ENCODE measurements at regions not wholly inside any gene's neighbourhood (a gene's known extent, or its start where the extent isn't known, plus 50 kb on each side); places are given as distances from the start of the nearest gene placed in this dataset.
"Not testable (repeated sequence)": the region's sequence is repeated elsewhere in the genome, so short reads cannot be mapped to it uniquely, and the experiment has no call there.

DNA sequence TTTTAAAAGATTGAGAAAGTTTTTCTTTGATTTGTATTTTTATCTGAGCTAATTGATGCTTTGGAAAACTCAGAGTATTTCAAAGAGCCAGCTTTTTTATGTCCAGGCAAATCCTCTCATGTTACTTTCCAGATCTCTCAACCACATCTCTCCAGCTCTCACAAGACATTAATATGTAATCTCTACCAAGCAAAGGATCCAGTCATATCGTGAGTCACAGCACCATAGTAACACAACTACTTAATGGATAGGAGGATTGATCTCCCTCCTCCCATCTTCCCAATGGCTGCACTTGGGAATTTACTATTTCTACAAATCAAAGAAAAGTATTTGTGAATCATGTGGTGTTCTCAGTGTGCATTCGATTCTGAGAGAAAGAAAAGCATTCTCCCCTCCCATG, 63.3 kb downstream of the POU4F1 start:
- DNase-seq (ENCODE audit: low read depth in 3 of 3, low spot score in 2 of 3): no peak

DNA sequence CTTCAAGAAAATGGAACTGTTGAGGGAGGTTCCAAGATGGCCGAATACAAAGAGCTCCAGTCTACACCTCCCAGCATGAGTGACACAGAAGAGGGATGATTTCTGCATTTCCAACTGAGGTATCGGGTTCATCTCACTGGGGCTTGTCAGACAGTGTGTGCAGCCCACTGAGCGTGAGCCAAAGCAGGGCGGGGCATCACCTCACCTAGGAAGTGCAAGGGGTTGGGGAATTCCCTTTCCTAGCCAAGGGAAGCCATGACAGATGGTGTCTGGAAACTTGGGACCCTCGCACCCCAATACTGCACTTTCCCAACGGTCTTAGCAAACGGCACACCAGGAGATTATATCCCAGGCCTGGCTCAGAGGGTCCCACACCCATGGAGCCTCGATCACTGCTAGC, 77.3 kb downstream of the POU4F1 start:
- DNase-seq (ENCODE audit: low read depth in 3 of 3, low spot score in 2 of 3): not testable (repeated sequence)

DNA sequence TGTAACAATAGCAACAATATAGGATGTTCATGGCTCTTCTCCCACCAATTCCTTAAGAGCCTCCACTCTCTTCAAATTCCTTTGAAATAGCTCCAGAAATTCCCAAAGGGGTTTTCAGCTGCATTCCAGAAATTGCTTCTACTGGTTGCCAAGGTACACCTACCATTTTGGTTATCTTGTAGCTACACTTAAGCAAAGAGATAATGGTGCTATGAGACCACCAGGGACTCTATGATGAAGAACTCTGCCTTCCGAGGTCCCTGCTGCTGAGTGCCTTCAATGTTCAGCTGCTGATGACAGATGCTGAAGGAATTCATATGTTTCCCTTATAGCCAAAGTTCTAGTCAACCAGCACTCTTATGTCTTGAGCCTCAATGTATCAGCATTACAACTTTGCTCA, 78.4 kb downstream of the POU4F1 start:
- no peak for DNase-seq (ENCODE audit: low read depth in 3 of 3, low spot score in 2 of 3)

DNA sequence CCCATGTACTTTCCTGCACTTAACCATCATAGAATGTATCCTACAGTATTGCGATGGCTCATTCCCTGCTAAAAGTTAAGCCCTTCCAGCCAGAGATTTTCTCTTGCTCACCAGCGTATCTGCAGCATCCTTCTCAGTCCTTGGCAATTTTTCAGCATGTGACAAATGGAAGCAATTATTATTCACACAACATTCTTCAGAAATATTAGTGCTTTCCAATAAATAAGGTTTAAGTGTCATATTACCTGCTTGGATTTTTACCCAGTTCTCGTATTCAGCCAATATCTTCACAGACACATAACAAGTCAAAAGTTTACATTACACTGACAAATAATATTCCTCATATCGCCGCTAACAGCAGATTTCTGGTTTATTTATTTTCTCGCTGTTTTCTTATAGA, 82.3 kb downstream of the POU4F1 start:
- no peak for DNase-seq (ENCODE audit: low read depth in 3 of 3, low spot score in 2 of 3)

DNA sequence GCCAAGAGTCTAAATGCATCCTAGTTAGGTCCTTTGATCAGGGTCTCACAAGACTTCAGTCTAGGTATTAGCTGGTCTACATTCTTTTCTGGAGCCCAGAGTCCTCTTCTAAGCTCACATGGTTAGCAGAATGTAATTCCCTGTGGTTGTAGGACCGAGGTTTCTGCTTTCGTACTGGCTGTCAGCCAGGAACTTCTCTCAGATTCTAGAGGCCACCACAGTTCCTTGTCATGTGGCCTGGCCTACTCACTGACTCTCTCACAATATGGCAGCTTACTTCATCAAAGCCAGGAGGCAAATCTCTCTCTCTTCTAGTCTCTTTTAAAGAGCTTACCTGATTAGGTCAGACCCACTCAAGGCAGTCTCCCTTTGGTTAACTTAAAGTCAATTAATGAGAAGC, 82.9 kb downstream of the POU4F1 start:
- DNase-seq (ENCODE audit: low read depth in 3 of 3, low spot score in 2 of 3): no peak

DNA sequence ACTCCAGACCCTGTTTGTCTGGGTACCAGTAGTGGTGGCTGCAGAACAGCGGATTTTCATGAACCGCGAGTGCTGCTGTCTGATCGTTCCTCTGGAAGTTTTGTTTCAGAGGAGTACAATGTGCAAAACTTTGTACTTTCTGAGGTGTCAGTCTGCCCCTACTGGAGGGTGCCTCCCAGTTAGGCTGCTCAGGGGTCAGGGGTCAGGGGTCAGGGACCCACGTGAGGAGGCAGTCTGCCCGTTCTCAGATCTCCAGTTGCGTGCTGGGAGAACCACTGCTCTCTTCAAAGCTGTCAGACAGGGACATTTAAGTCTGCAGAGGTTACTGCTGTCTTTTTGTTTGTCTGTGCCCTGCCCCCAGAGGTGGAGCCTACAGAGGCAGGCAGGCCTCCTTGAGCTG, 84.9 kb downstream of the POU4F1 start:
- not testable (repeated sequence) for DNase-seq (ENCODE audit: low read depth in 3 of 3, low spot score in 2 of 3)

DNA sequence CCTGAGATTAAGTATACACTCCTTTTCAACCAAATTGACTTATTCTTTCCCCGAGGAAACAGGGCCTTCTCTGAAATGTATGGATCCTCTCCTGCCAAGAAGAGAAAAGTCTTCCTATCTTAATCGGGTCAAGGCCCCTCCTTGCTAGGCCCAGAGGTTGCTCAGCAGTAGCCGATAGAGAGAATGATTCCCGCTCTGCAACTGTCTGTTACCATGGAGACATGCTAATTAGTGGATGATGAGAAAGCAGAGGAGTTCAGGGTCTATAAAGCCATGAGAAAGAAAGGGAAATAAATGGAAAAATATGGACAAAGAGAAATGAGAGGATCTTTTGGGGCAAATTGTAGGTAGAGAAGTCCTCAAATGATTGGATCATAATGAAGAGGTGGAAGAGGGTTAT, 103.5 kb downstream of the POU4F1 start:
- DNase-seq (ENCODE audit: low read depth in 3 of 3, low spot score in 2 of 3): no peak

DNA sequence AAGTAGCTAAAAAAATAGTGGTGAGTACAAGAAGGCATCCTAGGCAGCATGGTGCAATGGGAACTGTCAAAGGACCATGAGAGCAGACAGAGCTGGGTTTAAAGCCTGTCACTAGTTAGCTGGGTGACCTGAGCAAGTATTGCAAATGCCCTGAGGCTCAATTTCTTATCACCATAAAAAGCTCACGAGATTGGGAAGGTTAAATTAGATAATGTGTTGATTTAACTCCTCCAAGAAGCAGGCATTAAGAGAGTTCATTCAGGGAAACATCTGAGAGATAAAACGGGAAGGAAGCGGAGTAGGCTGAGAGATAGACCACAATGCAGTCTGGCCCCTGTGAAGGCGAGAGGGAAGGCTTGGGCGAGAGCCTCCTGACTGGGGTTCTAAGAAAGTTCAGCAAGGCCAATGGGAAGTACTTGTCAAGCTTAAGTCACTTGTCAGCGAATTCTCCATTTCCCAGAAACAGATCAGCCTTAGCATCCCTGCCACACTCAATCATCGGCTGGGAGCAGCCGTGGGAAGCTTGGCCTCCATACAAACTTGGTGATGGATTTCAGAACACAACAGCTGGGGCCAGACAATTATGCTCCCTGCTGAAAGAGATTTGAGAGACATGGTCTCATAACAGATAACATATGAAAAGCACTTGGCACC, 105.5 kb downstream of the POU4F1 start:
- no peak for DNase-seq (ENCODE audit: low read depth in 3 of 3, low spot score in 2 of 3)

DNA sequence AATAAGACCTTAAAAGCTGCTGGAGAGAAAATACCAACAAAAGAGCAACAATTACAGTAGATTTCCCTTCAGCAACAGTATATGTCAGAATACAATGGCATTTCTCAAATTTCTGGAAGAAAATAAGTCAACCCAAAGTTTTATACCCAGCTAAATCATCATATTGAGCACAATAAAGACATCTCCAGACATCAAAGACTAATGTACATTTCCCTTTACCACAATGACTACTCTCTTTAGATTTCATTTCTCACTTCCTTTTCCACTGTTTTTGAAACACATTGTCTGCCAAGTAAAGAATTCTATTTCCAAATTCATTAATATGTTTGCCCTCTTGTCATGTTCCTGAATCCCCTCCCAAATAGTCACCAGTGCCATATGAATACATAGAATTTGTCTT, 111.4 kb downstream of the POU4F1 start:
- DNase-seq (ENCODE audit: low read depth in 3 of 3, low spot score in 2 of 3): no peak

DNA sequence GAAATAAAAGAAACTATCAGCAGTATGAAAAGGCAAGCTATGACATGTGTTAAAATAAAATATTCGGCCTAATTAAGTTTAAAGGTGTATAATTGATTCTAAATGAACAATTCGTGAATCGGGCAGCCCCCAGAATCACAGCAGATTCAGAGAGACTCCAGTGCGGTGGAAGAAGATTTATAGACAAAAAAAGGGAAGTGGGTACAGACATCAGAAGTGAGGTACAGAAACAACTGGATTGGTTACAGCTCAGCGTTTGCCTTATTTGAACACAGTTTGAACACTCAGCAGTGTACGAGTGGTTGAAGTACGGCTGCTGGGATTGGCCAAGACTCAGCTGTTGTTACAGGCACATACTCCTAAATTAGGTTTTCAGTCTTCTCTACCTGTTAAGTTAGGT, 113.1 kb downstream of the POU4F1 start:
- DNase-seq (ENCODE audit: low read depth in 3 of 3, low spot score in 2 of 3): not testable (repeated sequence)

DNA sequence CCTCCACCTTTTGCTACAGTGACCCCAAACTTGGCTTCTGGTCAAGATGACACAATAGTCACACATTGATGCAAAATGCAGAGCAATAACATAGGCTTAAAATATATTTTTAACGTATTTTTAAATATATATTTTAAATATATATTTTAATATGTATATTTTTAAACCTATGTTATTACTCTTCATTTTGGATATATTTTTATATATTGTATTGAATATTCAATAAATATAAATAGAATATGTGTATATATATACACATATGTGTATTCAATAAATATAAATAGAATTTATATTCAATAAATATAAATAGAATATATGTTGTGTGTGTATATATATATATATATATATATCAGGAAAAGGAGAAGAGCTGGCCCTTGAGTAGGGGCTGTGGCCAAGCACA, 115.6 kb downstream of the POU4F1 start:
- DNase-seq (ENCODE audit: low read depth in 3 of 3, low spot score in 2 of 3): no peak

DNA sequence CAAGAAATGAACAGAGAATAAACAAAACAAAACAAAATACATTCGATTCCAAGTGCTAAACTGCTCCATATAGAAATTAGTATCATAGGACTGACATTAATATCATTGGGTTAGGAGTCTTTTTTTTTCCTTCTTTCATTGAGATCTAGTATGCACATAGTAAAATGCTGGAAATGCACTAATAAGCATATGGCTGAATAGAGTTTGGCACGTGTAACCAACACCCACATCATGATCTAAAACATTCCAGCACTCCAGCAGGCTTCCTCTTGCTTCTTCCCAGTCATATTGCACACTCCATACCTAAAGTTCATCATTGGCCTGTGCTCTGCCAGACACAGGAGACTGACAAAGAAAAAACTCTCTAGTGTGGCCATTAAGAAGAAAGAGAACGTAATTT, 117.5 kb downstream of the POU4F1 start:
- DNase-seq (ENCODE audit: low read depth in 3 of 3, low spot score in 2 of 3): no peak

DNA sequence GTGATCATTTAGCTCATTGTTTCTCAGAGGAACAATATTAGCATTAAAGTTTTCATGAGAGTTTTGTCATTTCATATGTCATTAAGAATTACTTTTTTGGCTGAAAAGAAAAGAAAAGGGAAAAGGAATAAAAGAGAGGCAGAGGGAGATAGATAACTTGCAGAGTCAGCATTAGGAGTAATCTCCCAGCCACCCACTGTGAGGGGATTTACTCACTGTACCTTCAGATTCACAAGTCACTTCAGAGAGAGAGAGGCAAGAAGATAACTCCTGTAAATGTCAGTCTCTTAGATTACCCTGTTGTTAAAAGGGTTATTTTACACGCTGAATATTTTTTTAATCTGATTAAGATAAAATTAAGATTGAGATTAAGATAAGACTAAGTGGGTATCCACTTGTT, 125.2 kb downstream of the POU4F1 start:
- no peak for DNase-seq (ENCODE audit: low read depth in 3 of 3, low spot score in 2 of 3)

DNA sequence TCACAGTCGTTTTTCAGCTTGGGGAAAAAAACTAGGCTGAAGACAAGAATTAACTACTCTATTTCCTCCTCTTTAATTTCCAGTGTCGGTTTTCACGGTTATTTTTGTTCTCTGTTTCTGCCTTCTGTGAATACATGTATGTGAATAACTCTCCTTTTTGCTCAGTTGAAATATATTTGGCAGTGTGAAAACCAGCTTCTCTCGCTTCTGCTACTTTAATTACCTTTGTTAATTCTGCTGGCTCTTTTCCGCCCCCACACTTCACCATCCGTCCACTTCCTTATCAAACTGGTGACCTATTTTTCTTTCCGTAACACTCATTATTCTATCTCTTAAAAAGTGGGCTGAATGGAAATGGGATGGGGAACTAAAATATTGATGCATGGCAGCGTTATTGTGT, 126.4 kb downstream of the POU4F1 start:
- no peak for DNase-seq (ENCODE audit: low read depth in 3 of 3, low spot score in 2 of 3)

DNA sequence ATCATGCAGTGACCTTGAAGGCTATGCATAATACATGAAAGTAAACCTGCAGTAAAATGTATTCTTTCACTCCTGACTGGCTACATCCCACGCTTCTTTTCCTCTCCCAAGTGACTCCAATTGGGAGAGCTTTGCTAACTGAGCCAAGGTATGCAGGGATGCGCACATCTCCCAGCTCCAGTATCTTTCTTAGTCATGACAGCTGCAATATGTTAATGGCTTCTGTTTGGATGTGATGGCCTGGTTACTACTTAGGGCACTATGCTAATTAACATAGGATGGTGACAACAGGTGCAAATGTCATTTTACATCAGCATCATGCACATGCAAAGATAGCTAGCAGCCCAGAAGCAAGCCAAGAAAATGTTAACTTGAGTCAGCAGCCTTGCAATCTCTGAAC, 134.7 kb downstream of the POU4F1 start:
- DNase-seq (ENCODE audit: low read depth in 3 of 3, low spot score in 2 of 3): no peak

DNA sequence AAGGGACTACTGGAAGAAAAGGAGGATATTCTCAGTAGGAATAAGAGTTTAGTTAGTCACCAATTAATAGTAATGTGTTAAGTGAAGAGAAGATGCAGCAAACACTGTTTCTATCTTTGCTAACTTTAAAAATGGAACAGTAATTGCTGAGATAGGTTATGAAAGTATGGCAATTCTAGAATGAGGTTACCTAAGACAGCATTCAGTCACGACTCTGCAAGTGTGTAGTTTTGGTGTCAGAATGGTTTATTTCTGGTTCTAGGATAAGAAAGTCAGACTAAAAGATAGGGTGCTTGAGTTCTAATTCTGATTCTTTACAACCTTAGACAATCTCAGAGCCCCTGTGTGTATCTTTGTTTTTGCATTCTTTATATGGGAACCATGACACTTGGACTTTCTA, 138.1 kb downstream of the POU4F1 start:
- DNase-seq (ENCODE audit: low read depth in 3 of 3, low spot score in 2 of 3): no peak

DNA sequence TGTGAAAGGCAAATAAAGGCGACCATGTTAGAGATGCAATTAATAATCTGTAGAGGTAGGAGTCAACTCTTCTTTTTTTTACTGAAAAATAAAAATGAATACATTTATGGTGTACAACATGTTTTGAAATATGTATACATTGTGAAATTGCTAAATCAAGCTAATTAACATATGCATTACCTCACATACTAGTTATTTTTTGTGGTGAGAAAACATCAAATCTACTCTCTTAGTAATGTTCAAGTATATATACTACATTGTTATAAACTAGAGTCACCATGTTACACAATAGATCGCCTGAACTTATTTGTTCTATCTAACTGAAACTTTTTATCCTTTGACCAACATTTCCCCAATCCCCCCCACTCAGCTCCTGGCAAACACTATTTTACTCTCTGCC, 143.2 kb downstream of the POU4F1 start:
- no peak for DNase-seq (ENCODE audit: low read depth in 3 of 3, low spot score in 2 of 3)

DNA sequence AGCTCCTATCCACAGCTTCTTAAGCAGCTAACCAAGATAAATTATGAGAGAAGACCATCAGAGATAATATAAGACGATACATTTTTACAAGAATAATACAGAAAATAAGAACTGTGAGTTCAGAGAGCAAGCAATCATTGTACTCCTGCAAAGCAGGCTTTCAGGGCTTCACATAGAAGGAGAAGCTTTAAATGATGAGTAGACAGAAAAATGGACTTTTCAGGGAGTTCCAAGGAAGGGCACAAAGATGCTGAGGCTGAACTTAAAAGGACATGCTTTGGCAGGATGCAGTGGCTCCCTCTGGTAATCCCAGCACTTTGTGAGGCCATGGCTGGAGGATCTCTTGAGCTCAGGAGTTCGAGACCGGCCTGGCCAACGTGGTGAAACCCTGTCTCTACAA, 159.5 kb downstream of the POU4F1 start:
- DNase-seq (ENCODE audit: low read depth in 3 of 3, low spot score in 2 of 3): no peak

DNA sequence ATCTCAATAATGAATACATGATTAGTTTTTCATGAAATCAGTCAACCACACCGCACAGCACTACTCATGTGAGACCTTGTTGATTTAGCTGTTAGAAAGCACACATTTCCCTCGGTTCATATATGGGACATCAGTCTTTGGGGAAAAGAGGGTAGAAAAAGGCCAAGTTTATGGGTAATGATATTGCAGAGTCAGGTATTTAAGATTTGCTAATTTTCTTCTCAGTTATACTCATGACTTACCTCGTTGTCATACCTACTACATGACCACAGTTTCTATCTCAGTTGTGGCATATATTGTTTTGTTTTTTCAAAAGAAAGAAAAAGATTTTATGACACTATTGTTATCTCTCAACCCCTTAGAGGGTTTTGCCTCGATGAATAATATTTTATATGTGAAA, 165.6 kb downstream of the POU4F1 start:
- no peak for DNase-seq (ENCODE audit: low read depth in 3 of 3, low spot score in 2 of 3)

DNA sequence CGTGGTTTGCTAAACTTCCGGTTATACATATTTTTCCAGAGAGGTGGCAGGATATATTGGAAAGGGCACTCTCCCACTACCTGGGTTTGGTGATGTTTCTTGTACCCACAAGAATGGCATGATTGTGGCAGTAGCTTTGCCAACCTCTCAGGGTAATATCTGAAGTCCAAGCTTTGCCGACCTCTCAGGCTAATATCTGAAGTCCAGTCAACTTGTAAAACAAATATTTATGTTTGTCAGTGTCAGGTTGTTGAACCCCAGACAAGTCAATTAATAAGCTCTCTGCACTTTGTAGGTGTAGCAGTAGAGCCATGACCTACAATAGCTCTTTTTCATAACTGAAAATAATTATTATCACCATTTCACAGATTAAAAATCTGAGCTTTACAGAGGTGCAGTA, 167.0 kb downstream of the POU4F1 start:
- DNase-seq (ENCODE audit: low read depth in 3 of 3, low spot score in 2 of 3): no peak

DNA sequence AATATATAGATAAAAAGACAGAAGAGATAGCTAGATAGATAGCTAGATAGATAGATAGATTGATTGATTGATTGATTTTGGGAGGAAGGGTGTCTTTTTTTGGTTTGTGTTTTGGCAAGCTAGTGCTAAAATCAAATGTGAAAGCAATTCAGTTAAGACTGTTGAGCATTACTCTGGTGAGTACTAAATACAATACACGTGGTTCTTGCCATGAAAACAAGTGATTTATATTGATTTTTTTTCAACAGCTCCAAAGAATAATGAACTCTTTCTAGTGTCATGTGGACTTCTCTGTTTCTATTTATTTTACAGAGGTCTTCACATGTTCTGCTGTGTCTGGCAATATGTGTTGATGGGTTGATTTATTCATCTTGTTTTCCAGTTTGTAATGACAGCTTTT, 172.0 kb downstream of the POU4F1 start:
- no peak for DNase-seq (ENCODE audit: low read depth in 3 of 3, low spot score in 2 of 3)

DNA sequence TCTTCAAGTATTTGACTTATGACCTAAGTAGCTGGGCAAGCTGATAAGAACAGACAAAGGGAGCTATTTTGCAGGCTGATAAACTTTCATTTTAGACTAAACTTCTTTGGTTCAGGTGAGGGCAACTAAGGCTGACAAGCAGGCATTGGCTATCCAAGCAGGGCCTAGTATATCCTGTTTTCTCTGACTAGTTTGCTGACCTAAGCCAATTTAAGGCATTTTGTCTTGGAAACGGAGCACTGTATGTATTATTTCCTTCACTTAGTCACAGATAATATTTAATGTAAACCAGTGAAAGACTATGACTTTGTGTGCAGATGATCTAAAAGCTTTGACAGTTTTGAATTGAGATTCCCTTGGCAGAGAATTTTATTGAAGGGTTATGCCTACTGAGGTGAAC, 172.5 kb downstream of the POU4F1 start:
- DNase-seq (ENCODE audit: low read depth in 3 of 3, low spot score in 2 of 3): no peak

DNA sequence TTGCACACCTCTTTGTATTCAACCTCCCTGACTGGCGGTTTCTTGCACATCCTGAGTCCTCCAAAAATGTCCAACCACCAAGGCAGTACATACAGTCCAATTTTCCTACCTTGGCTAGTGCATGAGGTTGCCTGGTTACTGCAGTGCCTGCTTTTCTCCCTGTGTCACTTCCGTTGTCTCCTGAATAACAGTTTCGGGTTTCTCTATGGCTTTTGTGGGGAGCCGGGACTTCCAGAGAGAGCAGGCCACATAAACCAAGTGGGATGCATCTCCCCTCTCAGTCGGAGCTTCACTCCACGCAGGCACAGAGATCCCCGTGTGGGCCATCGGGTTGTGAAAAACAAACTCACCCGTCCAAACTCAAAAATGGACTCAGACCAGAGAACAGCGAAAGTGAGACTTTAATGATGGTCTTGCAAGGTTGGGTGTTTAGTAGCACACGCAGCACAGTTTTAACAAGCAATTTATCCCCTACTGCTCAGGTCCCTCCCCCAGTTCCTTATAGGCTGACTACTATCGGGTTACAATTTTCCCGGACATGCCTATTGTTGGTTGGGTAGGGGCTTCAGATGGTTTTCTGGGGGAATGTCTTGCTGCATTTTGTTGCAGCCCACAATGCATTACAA, 173.1 kb downstream of the POU4F1 start:
- peak in 1 of 3 donors; percentile 6 for DNase-seq (ENCODE audit: low read depth in 3 of 3, low spot score in 2 of 3)

Data from right renal cortex interstitium (tissue), 3 donors.